Kasumi-1 (cell line): ENCODE measurements at regions not wholly inside any gene's neighbourhood (a gene's known extent, or its start where the extent isn't known, plus 50 kb on each side); places are given as distances from the start of the nearest gene placed in this dataset.

Experiments
- DNase-seq, 2 experiments: peaks; one replicate each; lab custom pipeline; 2025; lab: John Stamatoyannopoulos, UW

DNA sequence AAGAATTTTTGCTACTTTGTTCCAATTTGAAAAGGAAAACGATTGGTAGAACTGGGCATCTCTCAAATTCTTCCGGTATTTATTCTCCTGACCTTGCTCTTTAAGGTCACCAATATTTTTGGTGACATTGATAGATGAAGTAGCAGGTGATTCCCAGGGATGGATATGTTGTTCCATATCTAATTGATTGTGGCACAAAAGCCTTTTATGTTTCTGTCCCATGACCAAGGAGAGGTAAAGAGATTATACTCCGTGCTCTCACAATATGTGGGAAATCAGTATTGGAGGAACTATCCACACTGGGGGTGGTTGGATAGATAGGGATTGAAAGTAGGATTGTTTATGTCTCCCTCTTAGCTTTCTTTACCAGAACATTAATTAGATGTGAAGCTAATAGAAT lies 61.7 kb upstream of the LRIG3 start:
- no peak for DNase-seq

DNA sequence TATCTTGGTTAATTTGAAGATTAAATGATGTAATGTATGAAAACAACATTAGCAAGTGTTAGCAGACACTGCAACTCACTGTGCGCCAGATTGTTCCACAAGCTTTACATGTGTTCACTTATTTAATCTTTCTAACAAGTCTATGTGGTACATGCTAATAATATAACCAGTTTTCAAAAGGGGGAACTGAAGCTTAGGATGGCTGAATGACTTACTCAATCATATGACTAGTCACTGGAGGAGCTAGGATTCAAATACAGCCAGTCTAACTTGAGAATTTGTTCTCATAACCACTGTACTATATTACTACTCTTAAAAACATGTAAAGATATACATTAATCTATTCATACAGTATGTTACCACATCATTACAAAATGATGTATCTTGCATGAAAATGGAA lies 60.5 kb upstream of the LRIG3 start:
- no peak for DNase-seq

DNA sequence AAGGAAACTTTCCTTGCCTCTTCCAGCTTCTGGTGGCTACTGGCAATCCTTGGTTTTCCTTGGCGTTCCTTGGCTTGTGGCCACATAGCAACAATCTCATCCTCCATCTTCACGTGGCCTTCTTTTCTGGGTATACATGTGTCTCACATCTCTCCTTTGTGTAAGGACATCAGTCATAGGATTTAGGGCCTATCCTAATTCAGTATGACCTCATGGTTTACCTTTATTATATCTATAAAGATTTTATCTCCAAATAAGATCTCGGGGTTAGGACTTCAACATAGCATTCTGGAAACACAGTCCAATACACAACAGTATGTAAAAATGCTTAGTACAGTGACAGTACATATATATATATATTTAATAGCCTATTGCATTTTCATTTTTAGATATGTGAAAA lies 58.4 kb upstream of the LRIG3 start:
- DNase-seq, result no peak

DNA sequence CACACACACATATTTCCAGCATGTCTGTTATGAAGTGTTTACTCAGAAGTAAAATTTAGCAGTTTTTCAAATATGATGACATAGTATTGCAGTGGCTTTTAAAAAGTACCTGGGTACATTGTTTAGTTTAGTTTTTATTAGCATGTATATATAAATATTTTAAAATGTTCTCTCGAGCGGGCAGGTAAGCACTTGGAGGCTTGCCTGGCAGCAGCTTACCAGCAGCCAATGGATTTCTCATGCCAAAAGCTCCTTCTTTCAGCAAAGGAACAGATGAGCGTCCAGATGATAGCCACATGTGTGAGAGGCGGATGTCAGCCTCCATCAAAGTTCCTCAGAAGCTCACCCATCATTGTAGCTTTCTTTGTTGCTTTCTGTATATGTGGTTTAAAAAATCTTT lies 57.2 kb upstream of the LRIG3 start:
- DNase-seq, result no peak

DNA sequence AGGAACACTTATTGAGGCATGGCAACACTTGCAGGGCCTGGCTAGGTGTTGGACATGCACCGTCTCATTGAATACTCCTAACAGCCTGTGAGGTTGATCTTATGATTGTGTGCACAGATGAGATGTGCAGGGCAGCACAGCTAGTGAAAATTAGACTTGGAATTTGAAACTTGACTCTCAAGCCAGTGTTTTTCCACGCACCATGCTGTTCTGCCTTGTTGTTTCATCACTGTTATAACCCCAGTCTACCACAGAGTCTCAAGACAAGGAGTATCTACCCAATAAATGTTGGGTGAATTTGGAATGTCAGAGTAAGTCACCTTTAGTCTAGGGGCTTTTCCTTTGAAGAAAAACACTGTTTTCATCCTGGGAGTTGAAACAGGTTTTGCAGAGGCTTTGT lies 55.8 kb upstream of the LRIG3 start:
- no peak for DNase-seq
